ENCODE measurements at regions not wholly inside any gene's neighbourhood (a gene's known extent, or its start where the extent isn't known, plus 50 kb on each side); places are given as distances from the start of the nearest gene placed in this dataset.

GRCh38 chr13:53408306-53408705, 379.7 kb downstream of the OLFM4 start:
- Histone ChIP-seq H2BK12ac (ENCODE audit: insufficient read length, low read depth, low read length) (no peak overlapping the region), H3K27ac (ENCODE audit: insufficient read length, low read depth, low read length) (no peak overlapping the region), H2BK5ac (ENCODE audit: insufficient read length, low read length) (no peak overlapping the region), H3K4ac (ENCODE audit: low read depth, low read length) (no peak overlapping the region), H4K91ac (ENCODE audit: insufficient read length, low read depth, low read length) (no peak overlapping the region), H4K5ac (ENCODE audit: insufficient read length, low read depth, low read length) (no peak overlapping the region), H2AK5ac (ENCODE audit: insufficient read length, low read length) (no peak overlapping the region), H2BK15ac (ENCODE audit: low read depth, low read length) (no peak overlapping the region), H3K79me1 (ENCODE audit: insufficient read depth, low read depth, low read length, poor library complexity, severe bottlenecking) (no peaks in the 10 kb centered on the region), H4K8ac (replicated peaks; ENCODE audit: insufficient read length, low read depth, low read length) (no peak overlapping the region), H3K23me2 (ENCODE audit: insufficient read length, low read depth, low read length, poor library complexity, severe bottlenecking) (no peaks in the 10 kb centered on the region), H3K27me3 (ENCODE audit: insufficient read depth, low read length) (no peaks in the 10 kb centered on the region), H3K14ac (ENCODE audit: insufficient read depth, low read length) (no peak overlapping the region), H3K9ac (ENCODE audit: extremely low read depth, insufficient read length, low read length) (no peak overlapping the region), H4K20me1 (ENCODE audit: control insufficient read depth, insufficient read depth, insufficient read length) (no peaks in the 10 kb centered on the region), H3K79me2 (ENCODE audit: insufficient read depth, low read length) (no peaks in the 10 kb centered on the region), H3K9me3 (ENCODE audit: control insufficient read depth, low read depth, low read length) (no peaks in the 10 kb centered on the region), H2BK20ac (ENCODE audit: low read depth, low read length, poor library complexity, severe bottlenecking) (no peak overlapping the region), H3K4me2 (ENCODE audit: insufficient read depth, insufficient read length, low read length) (no peak overlapping the region), H3K4me1 (ENCODE audit: insufficient read depth, low read length) (no peaks in the 10 kb centered on the region), H3K56ac (ENCODE audit: insufficient read length, low read depth, low read length) (no peak overlapping the region), H2BK120ac (ENCODE audit: low read depth, low read length, poor library complexity, severe bottlenecking) (no peak overlapping the region), H3T11ph (ENCODE audit: low read length) (no peak overlapping the region), H3K23ac (ENCODE audit: insufficient read length, low read depth, low read length) (no peak overlapping the region), H3K18ac (ENCODE audit: insufficient read length, low read depth, low read length) (no peak overlapping the region), H2AFZ (ENCODE audit: low read length) (no peak overlapping the region)
- peaks cover 0 to 4% of the 10 kb centered on the region in 2 experiments; a peak in 1 of 4 replicates for H3K4me1 Mint-ChIP-seq
- H3K4me3 Mint-ChIP-seq, result no peak overlapping the region
- no peak for TF ChIP-seq CTCF (conservative IDR thresholded peaks at IDR 0.05)
- DNase-seq, result no peak
- no peak overlapping the region for H3K27ac Mint-ChIP-seq
- WGBS (ENCODE audit: extremely low coverage, insufficient read length, low lambda C conversion rate), result no CpG with 5 or more reads among the region's 8 CpGs
- H3K36me3 Mint-ChIP-seq (ENCODE audit: insufficient read depth in 1 of 3, low read depth in 3 of 3), result no peaks in the 10 kb centered on the region
- no peaks in the 10 kb centered on the region for H3K9me3 Mint-ChIP-seq
- H3K27me3 Mint-ChIP-seq (ENCODE audit: low read depth), result peaks cover 4% of the 10 kb centered on the region

Measured in H9 (cell line).